ENCODE measurements at regions not wholly inside any gene's neighbourhood (a gene's known extent, or its start where the extent isn't known, plus 50 kb on each side); places are given as distances from the start of the nearest gene placed in this dataset.

DNA sequence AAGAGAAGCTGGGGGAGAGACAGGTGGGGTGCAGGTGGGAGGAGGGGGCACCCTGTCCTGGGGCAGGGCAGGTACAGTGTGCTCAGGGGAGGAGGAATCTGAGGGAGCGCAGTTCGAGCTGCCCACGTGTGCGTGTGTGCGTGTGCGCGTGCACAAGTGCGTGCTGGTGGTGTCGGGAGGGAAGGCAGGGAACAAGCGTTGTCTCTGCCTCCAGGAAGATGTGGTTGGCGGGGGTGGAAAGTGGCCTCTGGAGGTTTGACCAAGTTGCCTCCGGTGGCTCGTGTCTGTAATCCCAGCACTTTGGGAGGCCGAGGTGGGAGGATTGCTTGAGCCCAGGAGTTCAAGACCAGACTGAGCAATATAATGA, 49.9 kb upstream of the THY1 start:
- Mint-ChIP-seq H3K4me3 (ENCODE audit: unreplicated experiment) (no peak overlapping the region), H3K27ac (ENCODE audit: low read depth, unreplicated experiment) (no peak overlapping the region), H3K27me3 (ENCODE audit: insufficient read depth, unreplicated experiment) (peaks cover 11% of the 10 kb centered on the region), H3K36me3 (ENCODE audit: insufficient read depth, unreplicated experiment) (no peaks in the 10 kb centered on the region), H3K9me3 (ENCODE audit: unreplicated experiment) (no peaks in the 10 kb centered on the region), H3K4me1 (ENCODE audit: insufficient read depth, unreplicated experiment) (peaks cover 27% of the 10 kb centered on the region)
- ChIA-PET POLR2A (no interaction called here), CTCF (interaction anchor here (0.7 to 4.5 kb wide), 4 partner anchors 91 to 602 kb away, joined by 3 to 22 read pairs (median 4); partner anchors contain the start of gene USP2)
- TF ChIP-seq, protein P1, sequence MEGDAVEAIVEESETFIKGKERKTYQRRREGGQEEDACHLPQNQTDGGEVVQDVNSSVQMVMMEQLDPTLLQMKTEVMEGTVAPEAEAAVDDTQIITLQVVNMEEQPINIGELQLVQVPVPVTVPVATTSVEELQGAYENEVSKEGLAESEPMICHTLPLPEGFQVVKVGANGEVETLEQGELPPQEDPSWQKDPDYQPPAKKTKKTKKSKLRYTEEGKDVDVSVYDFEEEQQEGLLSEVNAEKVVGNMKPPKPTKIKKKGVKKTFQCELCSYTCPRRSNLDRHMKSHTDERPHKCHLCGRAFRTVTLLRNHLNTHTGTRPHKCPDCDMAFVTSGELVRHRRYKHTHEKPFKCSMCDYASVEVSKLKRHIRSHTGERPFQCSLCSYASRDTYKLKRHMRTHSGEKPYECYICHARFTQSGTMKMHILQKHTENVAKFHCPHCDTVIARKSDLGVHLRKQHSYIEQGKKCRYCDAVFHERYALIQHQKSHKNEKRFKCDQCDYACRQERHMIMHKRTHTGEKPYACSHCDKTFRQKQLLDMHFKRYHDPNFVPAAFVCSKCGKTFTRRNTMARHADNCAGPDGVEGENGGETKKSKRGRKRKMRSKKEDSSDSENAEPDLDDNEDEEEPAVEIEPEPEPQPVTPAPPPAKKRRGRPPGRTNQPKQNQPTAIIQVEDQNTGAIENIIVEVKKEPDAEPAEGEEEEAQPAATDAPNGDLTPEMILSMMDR (IDR thresholded peaks at IDR 0.05; ENCODE audit: unreplicated experiment), result no peak
- no TSS peak for BruUV-seq (replicated peaks)
- no peak for DNase-seq (ENCODE audit: unreplicated experiment)
- intact Hi-C loops (cut with micrococcal nuclease), result no loop called here

Data from MCF 10A (cell line).